OCI-LY7 (cell line): ENCODE measurements at regions not wholly inside any gene's neighbourhood (a gene's known extent, or its start where the extent isn't known, plus 50 kb on each side); places are given as distances from the start of the nearest gene placed in this dataset.

Experiments
- BruUV-seq: library from RNA; stranded (reverse); fragments of 400-500 nt; replicated peaks from 2 replicates; lab custom pipeline; 2021; lab: Mats Ljungman, UMichigan
- CTCF ChIA-PET: fragments of 300-600 bp; sonication (Branson Sonifier 250); formaldehyde crosslinking; loops from one replicate; lab custom pipeline; 2022; ENCODE audit warnings: antibody characterized with exemption; ENCODE audit not compliant: unreplicated experiment; lab: Charles Lee
- POLR2A ChIA-PET: fragments of 300-600 bp; sonication (Branson Sonifier 250); formaldehyde crosslinking; loops from one replicate; lab custom pipeline; 2022; ENCODE audit warnings: antibody characterized with exemption; lab: Charles Lee
- DNase-seq: peaks from one replicate; pipeline ENCODE4 v3.0.0-alpha.2; 2015; ENCODE audit warnings: low spot score
- H2AFZ ChIP-seq: fragments of 200-600 bp; sonication (generic), shearing (Covaris generic); 2 replicates; pipeline ENCODE4 v1.6.1; 2014; ENCODE audit warnings: mild to moderate bottlenecking, antibody characterized with exemption, low read length, moderate library complexity
- H3K27ac ChIP-seq: fragments of 200-600 bp; sonication (generic); 2 replicates; pipeline ENCODE4 v1.5.1; 2014; ENCODE audit warnings: mixed run types, low read depth, mild to moderate bottlenecking, moderate library complexity, low read length, inconsistent platforms; ENCODE audit not compliant: poor library complexity, severe bottlenecking
- H3K36me3 ChIP-seq: fragments of 200-600 bp; sonication (generic); 2 replicates; pipeline ENCODE4 v1.6.1; 2014; ENCODE audit warnings: mild to moderate bottlenecking, antibody characterized with exemption, low read length, moderate library complexity, mixed read lengths; ENCODE audit not compliant: insufficient read depth
- H3K4me1 ChIP-seq: fragments of 200-600 bp; sonication (generic); 2 replicates; pipeline ENCODE4 v1.5.1; 2014; ENCODE audit warnings: mild to moderate bottlenecking, low read length; ENCODE audit not compliant: insufficient read depth, poor library complexity, severe bottlenecking
- H3K4me2 ChIP-seq: fragments of 200-600 bp; sonication (generic); 2 replicates; pipeline ENCODE4 v1.6.1; 2014; ENCODE audit warnings: mild to moderate bottlenecking, low read length
- H3K4me3 ChIP-seq: fragments of 200-600 bp; sonication (generic); 2 replicates; pipeline ENCODE4 v1.5.1; 2014; ENCODE audit warnings: mild to moderate bottlenecking, low read depth, low read length; ENCODE audit not compliant: poor library complexity, severe bottlenecking
- H3K79me2 ChIP-seq: fragments of 200-600 bp; sonication (generic); 2 replicates; pipeline ENCODE4 v1.6.1; 2016; ENCODE audit warnings: low read depth, mild to moderate bottlenecking, low read length, moderate library complexity, mixed read lengths; ENCODE audit not compliant: insufficient read depth
- H3K9me2 ChIP-seq: fragments of 200-600 bp; sonication (generic); 2 replicates; pipeline ENCODE4 v1.6.1; 2016; ENCODE audit warnings: mild to moderate bottlenecking, low read length, mixed read lengths; ENCODE audit not compliant: insufficient read depth
- H3K9me3 ChIP-seq: fragments of 200-600 bp; sonication (generic); 2 replicates; pipeline ENCODE4 v1.6.1; 2014; ENCODE audit warnings: mild to moderate bottlenecking, mixed run types, low read length, mixed read lengths
- H4K20me1 ChIP-seq: fragments of 200-600 bp; sonication (generic); 2 replicates; pipeline ENCODE4 v1.6.1; 2014; ENCODE audit warnings: mild to moderate bottlenecking, antibody characterized with exemption, low read length, moderate library complexity, mixed read lengths; ENCODE audit not compliant: insufficient read depth
- EZH2phosphoT487 ChIP-seq: fragments of 200-600 bp; sonication (generic); IDR thresholded peaks from 2 replicates; pipeline ENCODE4 v1.6.1; 2018; ENCODE audit warnings: low read depth, borderline replicate concordance, mild to moderate bottlenecking, mixed run types, antibody characterized with exemption, low read length, moderate library complexity, mixed read lengths
- intact Hi-C: fragments of 100-400 bp; cut with micrococcal nuclease; formaldehyde crosslinking; loops from one replicate; pipeline ENCODE4 v1.10.0; 2022; ENCODE audit not compliant: unreplicated experiment
- TF ChIP-seq, protein P1 (sequence below): fragments of 200-600 bp; sonication (generic); conservative IDR thresholded peaks from 2 replicates; pipeline ENCODE4 v1.5.1; 2014; ENCODE audit warnings: mild to moderate bottlenecking, antibody characterized with exemption, low read length, moderate library complexity, mixed read lengths

DNA sequence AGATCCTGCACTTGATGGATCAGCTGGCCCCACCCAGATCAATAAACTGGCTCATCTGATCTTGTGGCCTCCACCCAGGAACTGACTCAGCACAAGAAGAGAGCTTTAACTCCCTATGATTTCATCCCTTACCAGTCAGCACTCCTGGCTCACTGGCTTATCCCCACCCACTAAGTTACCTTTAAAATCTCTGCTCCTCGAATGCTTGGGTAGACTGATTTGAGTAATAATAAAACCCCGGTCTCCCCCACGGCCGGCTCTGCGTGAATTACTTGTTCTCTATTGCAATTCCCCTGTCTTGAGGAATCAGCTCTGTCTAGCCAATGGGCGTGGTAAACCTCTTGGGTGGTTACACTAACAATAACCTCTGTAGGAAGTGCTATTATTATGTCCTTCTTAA lies 83.7 kb downstream of the MBL2 start:
- Histone ChIP-seq H3K79me2 (no peaks in the 10 kb centered on the region), H3K9me2 (no peaks in the 10 kb centered on the region), H3K4me2 (no peak overlapping the region), H3K4me3 (no peak overlapping the region), H3K36me3 (no peaks in the 10 kb centered on the region), H3K27ac (no peak overlapping the region), H2AFZ (no peak overlapping the region), H3K4me1 (no peaks in the 10 kb centered on the region), H4K20me1 (no peaks in the 10 kb centered on the region), H3K9me3 (no peaks in the 10 kb centered on the region)
- ChIA-PET CTCF (no interaction called here), POLR2A (no interaction called here)
- no peak for DNase-seq
- no TSS peak for BruUV-seq
- no peak for TF ChIP-seq EZH2phosphoT487
- TF ChIP-seq, protein P1, sequence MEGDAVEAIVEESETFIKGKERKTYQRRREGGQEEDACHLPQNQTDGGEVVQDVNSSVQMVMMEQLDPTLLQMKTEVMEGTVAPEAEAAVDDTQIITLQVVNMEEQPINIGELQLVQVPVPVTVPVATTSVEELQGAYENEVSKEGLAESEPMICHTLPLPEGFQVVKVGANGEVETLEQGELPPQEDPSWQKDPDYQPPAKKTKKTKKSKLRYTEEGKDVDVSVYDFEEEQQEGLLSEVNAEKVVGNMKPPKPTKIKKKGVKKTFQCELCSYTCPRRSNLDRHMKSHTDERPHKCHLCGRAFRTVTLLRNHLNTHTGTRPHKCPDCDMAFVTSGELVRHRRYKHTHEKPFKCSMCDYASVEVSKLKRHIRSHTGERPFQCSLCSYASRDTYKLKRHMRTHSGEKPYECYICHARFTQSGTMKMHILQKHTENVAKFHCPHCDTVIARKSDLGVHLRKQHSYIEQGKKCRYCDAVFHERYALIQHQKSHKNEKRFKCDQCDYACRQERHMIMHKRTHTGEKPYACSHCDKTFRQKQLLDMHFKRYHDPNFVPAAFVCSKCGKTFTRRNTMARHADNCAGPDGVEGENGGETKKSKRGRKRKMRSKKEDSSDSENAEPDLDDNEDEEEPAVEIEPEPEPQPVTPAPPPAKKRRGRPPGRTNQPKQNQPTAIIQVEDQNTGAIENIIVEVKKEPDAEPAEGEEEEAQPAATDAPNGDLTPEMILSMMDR, result no peak
- intact Hi-C loops, result no loop called here

DNA sequence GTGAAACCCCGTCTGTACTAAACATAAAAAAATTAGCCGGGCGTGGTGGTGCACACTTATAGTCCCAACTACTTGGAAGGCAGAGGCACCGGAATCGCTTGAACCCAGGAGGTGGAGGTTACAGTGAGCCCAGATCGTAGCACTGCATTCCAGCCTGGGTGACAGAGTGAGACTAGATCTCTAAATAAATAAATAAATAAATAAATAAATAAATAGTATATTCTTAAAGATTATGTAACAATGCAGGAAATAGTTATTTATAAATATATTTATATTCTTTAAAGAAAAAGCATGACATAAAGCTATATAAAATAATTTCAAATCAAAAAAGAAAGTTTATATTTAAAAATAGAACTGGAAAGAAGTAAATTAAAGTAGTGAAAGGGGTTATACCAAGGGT lies 76.4 kb downstream of the MBL2 start:
- Histone ChIP-seq H3K36me3 (no peaks in the 10 kb centered on the region), H3K79me2 (no peaks in the 10 kb centered on the region), H2AFZ (no peak overlapping the region), H3K9me3 (no peaks in the 10 kb centered on the region), H4K20me1 (no peaks in the 10 kb centered on the region), H3K27ac (no peak overlapping the region), H3K9me2 (no peaks in the 10 kb centered on the region), H3K4me2 (no peak overlapping the region), H3K4me1 (no peaks in the 10 kb centered on the region), H3K4me3 (no peak overlapping the region)
- TF ChIP-seq EZH2phosphoT487, result no peak
- TF ChIP-seq, protein P1, result no peak
- ChIA-PET POLR2A (interaction anchor here (1.1 kb wide), 1 partner anchor 59 kb away, joined by 3 read pairs; no protein-coding TSS in a partner anchor), CTCF (no interaction called here)
- intact Hi-C loops, result no loop called here
- DNase-seq, result no peak
- BruUV-seq, result no TSS peak

DNA sequence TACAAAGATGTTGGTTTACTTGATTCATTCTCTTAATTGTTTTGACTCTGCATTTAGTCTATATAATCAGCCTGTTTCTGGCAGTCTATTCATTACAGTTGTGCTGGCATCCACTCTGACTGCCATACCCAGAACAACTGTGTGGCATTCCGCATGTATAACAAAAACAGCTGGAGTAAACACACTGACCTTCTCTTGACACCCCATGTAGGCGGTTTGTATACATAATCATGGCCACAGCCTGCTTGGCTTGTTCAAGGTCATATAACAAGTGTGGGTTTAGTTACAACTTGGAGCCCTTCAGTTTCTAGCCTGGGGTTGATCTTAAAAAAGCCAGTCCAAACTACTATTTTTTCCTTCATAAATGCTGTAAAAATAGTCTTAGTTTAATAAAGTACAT lies 70.9 kb downstream of the MBL2 start:
- Histone ChIP-seq H3K79me2 (no peaks in the 10 kb centered on the region), H3K9me3 (no peaks in the 10 kb centered on the region), H3K27ac (no peak overlapping the region), H3K4me1 (no peaks in the 10 kb centered on the region), H2AFZ (no peak overlapping the region), H3K9me2 (no peaks in the 10 kb centered on the region), H3K4me2 (no peak overlapping the region), H3K36me3 (no peaks in the 10 kb centered on the region), H3K4me3 (no peak overlapping the region), H4K20me1 (no peaks in the 10 kb centered on the region)
- intact Hi-C loops, result no loop called here
- BruUV-seq, result no TSS peak
- CTCF ChIA-PET, result no interaction called here
- POLR2A ChIA-PET, result no interaction called here
- TF ChIP-seq, protein P1, result no peak
- no peak for TF ChIP-seq EZH2phosphoT487
- DNase-seq, result no peak
